H1 (cell line): ENCODE measurements at regions not wholly inside any gene's neighbourhood (a gene's known extent, or its start where the extent isn't known, plus 50 kb on each side); places are given as distances from the start of the nearest gene placed in this dataset.

Experiments used
- ASH2L ChIP-seq: fragments of 200-600, 300-600 bp; sonication (generic); IDR thresholded peaks from one replicate; pipeline ENCODE4 v1.7.1; 2017; ENCODE audit warnings: low read length
- BRCA1 ChIP-seq: IDR thresholded peaks from 2 replicates; pipeline ENCODE4 v1.6.1; 2012; ENCODE audit warnings: low read depth, low read length, improper control_type of control experiment
- CHD1 ChIP-seq: IDR thresholded peaks from 2 replicates; pipeline ENCODE4 v1.6.1; 2012; ENCODE audit warnings: low read depth, low read length, improper control_type of control experiment
- CHD2 ChIP-seq: IDR thresholded peaks from 2 replicates; pipeline ENCODE4 v1.6.1; 2012; ENCODE audit warnings: low read length, improper control_type of control experiment
- CREB1 ChIP-seq: IDR thresholded peaks from 2 replicates; pipeline ENCODE4 v1.6.1; 2012; ENCODE audit warnings: inconsistent platforms
- E2F6 ChIP-seq: IDR thresholded peaks from 2 replicates; pipeline ENCODE4 v1.6.1; 2012; ENCODE audit warnings: inconsistent platforms
- EGR1 ChIP-seq: IDR thresholded peaks from 2 replicates; pipeline ENCODE4 v1.6.1; 2011; ENCODE audit warnings: low read depth, low read length, borderline replicate concordance
- EP300 ChIP-seq, 2 experiments: IDR thresholded peaks; 1 replicate in 1 of 2; 2 replicates in 1 of 2; pipeline ENCODE4 v1.6.1; 2011 to 2012; ENCODE audit warnings: low read depth in 2 of 2, low read length in 2 of 2, mild to moderate bottlenecking in 2 of 2, borderline replicate concordance in 1 of 2, inconsistent platforms in 1 of 2, moderate library complexity in 1 of 2
- JUND ChIP-seq: IDR thresholded peaks from 2 replicates; pipeline ENCODE4 v1.6.1; 2011; ENCODE audit warnings: mild to moderate bottlenecking, improper control_type of control experiment, low read length
- KDM4A ChIP-seq: IDR thresholded peaks from one replicate; pipeline ENCODE4 v1.7.1; 2012; ENCODE audit warnings: low read depth, mild to moderate bottlenecking, moderate library complexity, low read length, inconsistent platforms; ENCODE audit not compliant: severe bottlenecking
- MAFK ChIP-seq: IDR thresholded peaks from 2 replicates; pipeline ENCODE4 v1.6.1; 2012; ENCODE audit warnings: low read depth, mild to moderate bottlenecking, improper control_type of control experiment, low read length
- MAX ChIP-seq: IDR thresholded peaks from 2 replicates; pipeline ENCODE4 v1.6.1; 2012; ENCODE audit warnings: inconsistent platforms
- NRF1 ChIP-seq: IDR thresholded peaks from 2 replicates; pipeline ENCODE4 v1.6.1; 2011; ENCODE audit warnings: mild to moderate bottlenecking, low read depth, low read length, improper control_type of control experiment
- PHF8 ChIP-seq: fragments of 200-600 bp; sonication (generic); conservative IDR thresholded peaks from 2 replicates; pipeline ENCODE4 v1.7.1; 2012; ENCODE audit warnings: low read depth, mild to moderate bottlenecking, inconsistent platforms, low read length, moderate library complexity
- POLR2A ChIP-seq, 2 experiments: IDR thresholded peaks; 1 replicate in 1 of 2; 2 replicates in 1 of 2; pipeline ENCODE4 v1.6.1; 2011; ENCODE audit warnings: low read depth in 2 of 2, low read length in 2 of 2, mild to moderate bottlenecking in 2 of 2; ENCODE audit errors: control extremely low read depth in 1 of 2
- POLR2AphosphoS5 ChIP-seq: IDR thresholded peaks from 2 replicates; pipeline ENCODE4 v1.6.1; 2011; ENCODE audit warnings: low read depth, low read length
- RFX5 ChIP-seq: IDR thresholded peaks from 2 replicates; pipeline ENCODE4 v1.6.1; 2011; ENCODE audit warnings: low read depth, low read length, improper control_type of control experiment, borderline replicate concordance
- SIRT6 ChIP-seq: IDR thresholded peaks from one replicate; pipeline ENCODE4 v1.7.1; 2012; ENCODE audit warnings: low read length, inconsistent platforms
- TCF12 ChIP-seq: IDR thresholded peaks from 2 replicates; pipeline ENCODE4 v1.6.1; 2011; ENCODE audit warnings: low read depth, mild to moderate bottlenecking, low read length
- TEAD4 ChIP-seq: IDR thresholded peaks from 2 replicates; pipeline ENCODE4 v1.6.1; 2012; ENCODE audit warnings: low read depth, low read length, inconsistent platforms, mixed read lengths
- YY1 ChIP-seq: IDR thresholded peaks from 2 replicates; pipeline ENCODE4 v1.6.1; 2011; ENCODE audit warnings: low read depth, mild to moderate bottlenecking, low read length

GRCh38 chr3:125916376-125916978 is 52.5 kb upstream of the ROPN1B start (continued):
- TF ChIP-seq NRF1 (no peak), CREB1 (peak; percentile 57), POLR2AphosphoS5 (peak; percentile 55; the same call in 1 of the 2 replicates), BRCA1 (no peak), CHD1 (no peak), ASH2L (peak; percentile 34), E2F6 (peak; percentile 86), TCF12 (no peak), YY1 (peak; percentile 89), JUND (no peak), PHF8 (peak; percentile 72), MAX (peak; percentile 55), SIRT6 (no peak), EP300 (IDR thresholded peaks at IDR 0.05; ENCODE audit: borderline replicate concordance in 1 of 2, low read depth in 2 of 2, low read length in 2 of 2) (no peak), RFX5 (no peak), MAFK (no peak), EGR1 (peak; percentile 78; the same call in 1 of the 2 replicates), CHD2 (no peak), POLR2A (IDR thresholded peaks at IDR 0.05; ENCODE audit: control extremely low read depth in 1 of 2, low read depth in 2 of 2, low read length in 2 of 2) (peak; percentile 39 to 72), KDM4A (peak; percentile 78), TEAD4 (no peak)
